T47D (cell line): ENCODE measurements at regions not wholly inside any gene's neighbourhood (a gene's known extent, or its start where the extent isn't known, plus 50 kb on each side); places are given as distances from the start of the nearest gene placed in this dataset.

Experiments used
- DNase-seq, 2 experiments: peaks; one replicate each; pipeline versions ENCODE4 v3.0.0 to v3.0.0-alpha.2; 2011 to 2012; ENCODE audit warnings: low read depth in 1 of 2, low spot score in 1 of 2
- JUND ChIP-seq: IDR thresholded peaks from 2 replicates; pipeline ENCODE4 v1.6.1; 2012; ENCODE audit warnings: low read depth
- in situ Hi-C: cut with HindIII; loops from 2 replicates; pipeline ENCODE4 v1.10.0; 2016; ENCODE audit warnings: low sequenced_read_pairs, low pct_unique_long_range_greater_than_20kb

- no peak for DNase-seq
- in situ Hi-C loops = no loop called here
- no peak for TF ChIP-seq JUND
Observed at GRCh38 chr2:166677996-166678395, 183.9 kb upstream of the SCN7A start.

- no peak for TF ChIP-seq JUND
- in situ Hi-C loops = no loop called here
- DNase-seq = no peak
Observed at GRCh38 chr2:166676716-166677115, 182.7 kb upstream of the SCN7A start.

- DNase-seq = no peak
- no peak for TF ChIP-seq JUND
- in situ Hi-C loops = no loop called here
Observed at GRCh38 chr2:166675553-166675952, 181.5 kb upstream of the SCN7A start.

- no peak for DNase-seq
- in situ Hi-C loops = no loop called here
- no peak for TF ChIP-seq JUND
Observed at GRCh38 chr2:166673986-166674385, 179.9 kb upstream of the SCN7A start.

GRCh38 chr2:166671801-166672200, 177.8 kb upstream of the SCN7A start:
- no peak for DNase-seq
- TF ChIP-seq JUND = no peak
- in situ Hi-C loops = no loop called here

- DNase-seq = no peak
- no peak for TF ChIP-seq JUND
- in situ Hi-C loops = no loop called here
Observed at GRCh38 chr2:166671235-166671634, 177.2 kb upstream of the SCN7A start.

GRCh38 chr2:166665991-166666940, 172.2 kb upstream of the SCN7A start:
- TF ChIP-seq JUND = no peak
- in situ Hi-C loops = no loop called here
- no peak for DNase-seq

- no peak for TF ChIP-seq JUND
- DNase-seq = no peak
- in situ Hi-C loops = no loop called here
Observed at GRCh38 chr2:166661824-166662223, 167.8 kb upstream of the SCN7A start.

GRCh38 chr2:166661391-166661790, 167.3 kb upstream of the SCN7A start:
- no peak for DNase-seq
- in situ Hi-C loops = no loop called here
- TF ChIP-seq JUND = no peak

- in situ Hi-C loops = no loop called here
- DNase-seq = no peak
- TF ChIP-seq JUND = no peak
Observed at GRCh38 chr2:166658901-166659300, 164.9 kb upstream of the SCN7A start.

GRCh38 chr2:166653185-166653813, 159.2 kb upstream of the SCN7A start:
- TF ChIP-seq JUND = no peak
- in situ Hi-C loops = no loop called here
- no peak for DNase-seq

GRCh38 chr2:166651991-166652390, 157.9 kb upstream of the SCN7A start:
- no peak for TF ChIP-seq JUND
- no peak for DNase-seq
- in situ Hi-C loops = no loop called here

GRCh38 chr2:166651080-166651675, 157.1 kb upstream of the SCN7A start:
- TF ChIP-seq JUND = no peak
- peak in 1 of 2 experiments; percentile 59 for DNase-seq
- in situ Hi-C loops = no loop called here

GRCh38 chr2:166647935-166648334, 153.9 kb upstream of the SCN7A start:
- no peak for TF ChIP-seq JUND
- in situ Hi-C loops = no loop called here
- DNase-seq = no peak
